HG03442 (cell line): ENCODE measurements at regions not wholly inside any gene's neighbourhood (a gene's known extent, or its start where the extent isn't known, plus 50 kb on each side); places are given as distances from the start of the nearest gene placed in this dataset.
A peak's percentile ranks its signal among the peaks of the same experiment; 100 is the strongest.
"Not testable (repeated sequence)": the region's sequence is repeated elsewhere in the genome, so short reads cannot be mapped to it uniquely, and the experiment has no call there.

Experiments used
- ATAC-seq: cut with Tn5 transposase; IDR thresholded peaks from one replicate; pipeline ENCODE4 v1.9.1; 2021; ENCODE audit warnings: mild to moderate bottlenecking, moderate library complexity; ENCODE audit not compliant: unreplicated experiment

GRCh38 chr13:95388420-95389079, 87.3 kb upstream of the ABCC4 start:
- no peak for ATAC-seq

- ATAC-seq, result no peak
Measured at GRCh38 chr13:95391362-95391761, 90.1 kb upstream of the ABCC4 start.

- ATAC-seq, result no peak
Measured at GRCh38 chr13:95391785-95392184, 90.5 kb upstream of the ABCC4 start.

GRCh38 chr13:95392597-95392996, 91.3 kb upstream of the ABCC4 start:
- ATAC-seq, result no peak

GRCh38 chr13:95403349-95404140, 102.3 kb upstream of the ABCC4 start:
- peak; percentile 5 for ATAC-seq

GRCh38 chr13:95404141-95404882, 103.1 kb upstream of the ABCC4 start:
- peak; percentile 87 for ATAC-seq

GRCh38 chr13:95406176-95406575, 104.9 kb upstream of the ABCC4 start:
- no peak for ATAC-seq

GRCh38 chr13:95411428-95412040, 110.3 kb upstream of the ABCC4 start:
- ATAC-seq, result no peak

GRCh38 chr13:95418946-95419345, 117.7 kb upstream of the ABCC4 start:
- ATAC-seq, result no peak

- ATAC-seq, result peak; percentile 47
Measured at GRCh38 chr13:95420501-95420900, 119.2 kb upstream of the ABCC4 start.

- no peak for ATAC-seq
Measured at GRCh38 chr13:95426631-95427030, 125.4 kb upstream of the ABCC4 start.

GRCh38 chr13:95430525-95430924, 122.0 kb upstream of the CLDN10 start:
- ATAC-seq, result not testable (repeated sequence)

GRCh38 chr13:95432141-95432540, 120.4 kb upstream of the CLDN10 start:
- no peak for ATAC-seq

- ATAC-seq, result no peak
Measured at GRCh38 chr13:95433537-95433936, 119.0 kb upstream of the CLDN10 start.

- ATAC-seq, result no peak
Measured at GRCh38 chr13:95434111-95434510, 118.4 kb upstream of the CLDN10 start.

- no peak for ATAC-seq
Measured at GRCh38 chr13:95437561-95437960, 115.0 kb upstream of the CLDN10 start.

- no peak for ATAC-seq
Measured at GRCh38 chr13:95438297-95438696, 114.2 kb upstream of the CLDN10 start.

GRCh38 chr13:95440441-95441088, 112.0 kb upstream of the CLDN10 start:
- no peak for ATAC-seq

GRCh38 chr13:95441326-95441725, 111.2 kb upstream of the CLDN10 start:
- no peak for ATAC-seq

- ATAC-seq, result no peak
Measured at GRCh38 chr13:95444006-95444730, 108.4 kb upstream of the CLDN10 start.
